Fibroblast of mammary gland (primary cell): ENCODE measurements at regions not wholly inside any gene's neighbourhood (a gene's known extent, or its start where the extent isn't known, plus 50 kb on each side); places are given as distances from the start of the nearest gene placed in this dataset.

Experiments used
- DNase-seq: peaks from one replicate; pipeline ENCODE4 v3.0.0-alpha.2; 2010; ENCODE audit warnings: low read depth
- H3K4me3 ChIP-seq: 2 replicates; pipeline ENCODE4 v1.5.1; 2011; ENCODE audit warnings: low read depth, mild to moderate bottlenecking, low read length, moderate library complexity; ENCODE audit not compliant: control insufficient read depth
- TF ChIP-seq, protein P1 (sequence below): conservative IDR thresholded peaks from 2 replicates; pipeline ENCODE4 v1.5.1; 2011; ENCODE audit warnings: low read depth, low read length, inconsistent platforms; ENCODE audit not compliant: control insufficient read depth, insufficient read depth

DNA sequence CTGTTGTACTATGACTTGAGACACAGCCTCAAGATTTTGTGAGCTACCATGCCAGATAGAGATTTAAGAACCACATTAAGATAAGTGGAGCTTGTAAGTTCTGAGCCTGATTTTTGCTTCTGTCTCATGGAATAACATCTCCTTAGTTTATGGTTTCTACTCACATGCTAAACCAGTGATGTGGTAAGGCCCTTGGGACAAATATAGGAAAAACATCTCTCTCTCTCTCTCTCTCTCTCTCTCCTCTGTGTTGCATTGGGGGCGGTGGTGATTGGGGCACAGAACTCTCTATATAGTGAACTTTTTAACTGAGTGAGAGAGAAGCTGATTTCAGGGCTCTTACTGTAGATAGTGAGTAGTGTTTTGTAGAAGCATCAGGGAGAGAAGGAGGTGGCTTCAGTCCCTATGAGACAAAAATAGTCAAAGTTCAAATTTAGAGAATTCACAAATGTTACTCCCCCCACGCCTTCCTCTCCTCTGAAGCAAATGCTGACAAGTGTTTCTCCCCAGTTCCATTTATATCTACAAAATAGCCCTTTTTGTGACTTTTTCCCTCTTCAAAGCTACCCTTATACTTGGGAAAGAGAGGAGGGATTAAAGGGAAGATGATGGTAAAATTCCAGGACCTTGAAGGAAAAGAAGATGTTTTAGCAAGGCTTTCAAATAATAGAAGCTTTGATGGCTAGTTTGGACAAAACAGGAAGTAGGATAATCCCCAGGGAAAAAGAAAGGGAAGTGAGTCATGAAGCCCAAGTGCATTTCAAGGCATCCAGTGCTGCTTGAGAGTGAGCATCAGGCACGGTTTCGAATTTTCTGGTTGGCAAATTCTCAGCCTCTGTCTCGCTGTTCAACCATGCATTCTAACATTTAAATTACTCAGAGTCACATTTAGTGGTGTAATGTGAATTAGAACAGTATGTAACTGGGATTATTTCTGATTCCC lies 134.3 kb upstream of the AP1S2 start:
- H3K4me3 ChIP-seq: no peak overlapping the region
- DNase-seq: peak; percentile 85
- TF ChIP-seq, protein P1, sequence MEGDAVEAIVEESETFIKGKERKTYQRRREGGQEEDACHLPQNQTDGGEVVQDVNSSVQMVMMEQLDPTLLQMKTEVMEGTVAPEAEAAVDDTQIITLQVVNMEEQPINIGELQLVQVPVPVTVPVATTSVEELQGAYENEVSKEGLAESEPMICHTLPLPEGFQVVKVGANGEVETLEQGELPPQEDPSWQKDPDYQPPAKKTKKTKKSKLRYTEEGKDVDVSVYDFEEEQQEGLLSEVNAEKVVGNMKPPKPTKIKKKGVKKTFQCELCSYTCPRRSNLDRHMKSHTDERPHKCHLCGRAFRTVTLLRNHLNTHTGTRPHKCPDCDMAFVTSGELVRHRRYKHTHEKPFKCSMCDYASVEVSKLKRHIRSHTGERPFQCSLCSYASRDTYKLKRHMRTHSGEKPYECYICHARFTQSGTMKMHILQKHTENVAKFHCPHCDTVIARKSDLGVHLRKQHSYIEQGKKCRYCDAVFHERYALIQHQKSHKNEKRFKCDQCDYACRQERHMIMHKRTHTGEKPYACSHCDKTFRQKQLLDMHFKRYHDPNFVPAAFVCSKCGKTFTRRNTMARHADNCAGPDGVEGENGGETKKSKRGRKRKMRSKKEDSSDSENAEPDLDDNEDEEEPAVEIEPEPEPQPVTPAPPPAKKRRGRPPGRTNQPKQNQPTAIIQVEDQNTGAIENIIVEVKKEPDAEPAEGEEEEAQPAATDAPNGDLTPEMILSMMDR: no peak

DNA sequence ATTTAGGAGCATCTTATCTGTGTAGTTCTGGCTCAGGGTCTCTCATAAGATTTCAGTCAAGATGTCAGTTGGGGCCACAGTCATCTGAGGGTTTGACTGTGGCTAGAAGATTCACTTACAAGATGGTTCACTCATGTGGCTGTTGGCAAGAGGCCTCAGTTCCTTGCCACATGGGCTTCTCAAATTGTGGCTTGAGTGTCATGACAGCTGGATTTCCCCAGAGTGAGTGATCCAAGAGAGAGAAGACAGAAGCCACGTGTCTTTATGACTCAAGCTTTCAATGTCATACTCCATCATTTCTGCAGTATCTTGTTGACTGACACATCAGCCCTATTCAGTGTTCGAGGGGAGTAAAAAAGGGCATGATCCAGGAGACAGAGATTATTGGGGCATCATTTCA lies 131.3 kb upstream of the AP1S2 start:
- H3K4me3 ChIP-seq: no peak overlapping the region
- TF ChIP-seq, protein P1: no peak
- DNase-seq: peak; percentile 28

DNA sequence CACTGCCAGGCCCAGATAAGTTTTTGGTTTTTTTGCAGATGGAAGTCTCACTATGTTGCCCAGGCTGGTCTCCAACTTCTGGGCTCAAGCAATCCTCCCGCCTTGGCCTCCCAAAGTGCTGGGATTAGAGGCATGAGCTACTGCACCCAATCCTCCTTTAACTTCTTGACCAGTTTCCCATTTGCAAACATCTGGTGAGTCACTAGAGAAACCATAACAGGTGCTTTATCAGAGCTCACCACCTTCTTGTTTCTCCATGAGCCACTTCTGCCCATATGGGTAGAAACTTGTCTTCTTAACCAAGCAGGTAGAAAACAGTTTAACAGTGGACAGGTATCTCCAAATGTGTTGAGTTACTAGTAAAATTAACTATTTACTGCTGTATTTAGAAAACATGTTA lies 128.4 kb upstream of the AP1S2 start:
- H3K4me3 ChIP-seq: no peak overlapping the region
- no peak for DNase-seq
- TF ChIP-seq, protein P1: no peak

DNA sequence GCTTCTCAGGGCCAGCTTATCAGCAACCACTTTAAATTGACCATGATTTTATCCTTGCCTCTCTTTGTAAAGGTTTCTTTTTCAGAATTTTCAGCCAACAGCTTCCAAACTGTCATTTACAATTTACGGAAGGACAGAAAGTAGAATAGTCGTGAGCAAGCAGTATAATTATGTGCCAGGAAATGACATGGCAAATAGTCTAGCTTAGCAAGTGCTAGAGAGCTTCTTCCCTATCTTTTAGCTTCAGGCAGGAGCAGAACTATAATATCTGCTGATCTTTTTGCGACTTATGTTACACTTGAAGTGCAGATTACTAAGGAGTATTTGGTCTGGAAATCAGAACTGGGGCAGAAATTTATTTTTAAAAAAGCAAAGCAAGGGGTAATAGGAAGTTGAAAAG lies 123.0 kb upstream of the AP1S2 start:
- TF ChIP-seq, protein P1: no peak
- no peak overlapping the region for H3K4me3 ChIP-seq
- no peak for DNase-seq

DNA sequence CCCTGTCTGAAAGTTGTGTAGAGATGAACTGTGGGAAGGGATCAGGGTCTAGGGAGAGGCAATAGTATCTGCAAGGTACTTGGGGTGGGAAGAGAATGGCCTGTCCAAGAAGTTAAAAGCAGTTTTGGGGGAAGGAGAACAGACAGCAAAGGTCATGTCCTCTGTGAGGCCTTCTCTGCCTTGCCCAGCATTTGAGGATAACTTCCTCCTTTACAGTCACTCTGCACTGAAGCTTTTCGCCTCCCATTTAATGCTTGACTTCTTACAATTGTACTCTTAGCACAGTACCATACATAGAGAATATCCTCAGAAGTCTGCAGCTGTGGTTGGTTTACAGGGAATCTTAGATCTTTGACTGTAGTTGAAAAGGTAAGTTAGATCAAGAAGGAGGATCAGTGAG lies 121.8 kb upstream of the AP1S2 start:
- DNase-seq: no peak
- TF ChIP-seq, protein P1: no peak
- no peak overlapping the region for H3K4me3 ChIP-seq

DNA sequence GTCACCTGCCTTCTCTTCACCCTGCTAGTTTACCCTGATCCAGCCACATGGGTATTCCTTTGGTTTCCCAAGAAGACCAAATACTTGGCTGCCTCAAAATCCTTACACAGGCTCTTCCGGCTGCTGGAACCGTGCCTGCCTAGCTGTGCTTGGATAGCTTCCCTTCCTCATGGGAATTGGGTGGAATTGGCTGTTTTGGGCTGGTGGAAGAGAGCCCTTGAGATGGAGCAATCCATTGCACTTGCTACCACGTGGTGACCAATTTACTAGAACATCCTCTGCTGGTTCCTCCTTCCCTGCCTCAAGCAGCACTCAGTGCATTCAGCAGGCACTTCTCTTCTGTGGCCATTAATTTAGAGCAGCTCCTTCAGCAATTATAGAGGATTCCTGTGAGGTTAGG lies 119.3 kb upstream of the AP1S2 start:
- peak; percentile 56 for DNase-seq
- TF ChIP-seq, protein P1: no peak
- H3K4me3 ChIP-seq: no peak overlapping the region

DNA sequence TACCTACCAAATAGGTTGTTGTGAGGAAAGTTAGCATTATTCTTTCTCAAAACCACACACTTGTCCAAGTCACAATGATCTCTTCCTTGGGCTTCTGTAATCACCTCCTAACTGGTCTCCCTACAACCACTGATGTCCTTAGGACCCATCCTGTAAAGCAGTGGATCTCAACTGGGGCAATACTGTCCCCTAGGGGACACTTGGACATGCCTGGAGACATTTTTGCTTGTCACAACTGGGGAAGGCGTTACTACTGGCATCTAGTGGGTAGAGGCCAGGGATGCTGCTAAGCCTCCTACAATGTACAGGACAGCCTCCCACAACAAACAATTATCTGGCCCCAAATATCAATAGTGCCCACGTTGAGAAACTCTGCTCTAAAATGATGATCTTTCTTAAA lies 118.7 kb upstream of the AP1S2 start:
- TF ChIP-seq, protein P1: peak; percentile 55
- DNase-seq: peak; percentile 54
- no peak overlapping the region for H3K4me3 ChIP-seq
